ENCODE measurements at regions not wholly inside any gene's neighbourhood (a gene's known extent, or its start where the extent isn't known, plus 50 kb on each side); places are given as distances from the start of the nearest gene placed in this dataset.

GRCh38 chr7:67813621-67814292 lies 817.1 kb downstream of the TYW1 start:
- H2AK5ac ChIP-seq (ENCODE audit: low read depth, low read length): no peak overlapping the region
- dilution Hi-C loops (cut with HindIII; ENCODE audit: low sequenced_read_pairs, unreplicated experiment) (no loop called here), in situ Hi-C loops (cut with MboI; ENCODE audit: low sequenced_read_pairs) (no loop called here), intact Hi-C loops (cut with micrococcal nuclease) (no loop called here)
- TF ChIP-seq NFE2L2 (IDR thresholded peaks at IDR 0.05; ENCODE audit: low read depth, low read length) (no peak), BHLHE40 (IDR thresholded peaks at IDR 0.05; ENCODE audit: low read depth, low read length) (no peak), MXI1 (IDR thresholded peaks at IDR 0.05; ENCODE audit: borderline replicate concordance, low read depth, low read length) (no peak), MAZ (IDR thresholded peaks at IDR 0.05; ENCODE audit: borderline replicate concordance, low read depth, low read length) (no peak), POLR2A (IDR thresholded peaks at IDR 0.05; ENCODE audit: low read depth, low read length) (no peak), CHD1 (IDR thresholded peaks at IDR 0.05; ENCODE audit: low read depth, low read length) (no peak), RAD21 (IDR thresholded peaks at IDR 0.05; ENCODE audit: low read length) (no peak), FOS (IDR thresholded peaks at IDR 0.05; ENCODE audit: low read depth, low read length) (no peak), ELK1 (IDR thresholded peaks at IDR 0.05; ENCODE audit: borderline replicate concordance, low read depth, low read length) (no peak), RCOR1 (IDR thresholded peaks at IDR 0.05; ENCODE audit: insufficient replicate concordance, low read length) (no peak), MAFK (IDR thresholded peaks at IDR 0.05; ENCODE audit: low read depth, low read length) (no peak), CTCF (conservative IDR thresholded peaks at IDR 0.05; ENCODE audit: low read depth, low read length) (no peak), RFX5 (IDR thresholded peaks at IDR 0.05; ENCODE audit: low read depth, low read length) (no peak), USF2 (IDR thresholded peaks at IDR 0.05; ENCODE audit: low read depth, low read length) (no peak), SMC3 (IDR thresholded peaks at IDR 0.05; ENCODE audit: low read depth, low read length) (no peak)
- H3K9me3 ChIP-seq (ENCODE audit: control insufficient read depth, insufficient read depth, low read length): peaks cover 18% of the 10 kb centered on the region
- no peak overlapping the region for H3K23ac ChIP-seq (ENCODE audit: low read depth, low read length)
- no peak overlapping the region for H2BK5ac ChIP-seq (ENCODE audit: low read depth, low read length, poor library complexity, severe bottlenecking)
- CTCF ChIA-PET: no interaction called here
- no peak overlapping the region for H3K56ac ChIP-seq (ENCODE audit: extremely low read depth, insufficient read depth, low read length)
- no peak for ATAC-seq (ENCODE audit: low read depth)
- no peak overlapping the region for H2BK20ac ChIP-seq (ENCODE audit: low read depth, low read length)
- no peaks in the 10 kb centered on the region for H3K27me3 ChIP-seq (ENCODE audit: control insufficient read depth, insufficient read depth, low read length)
- no peak overlapping the region for H3K18ac ChIP-seq (ENCODE audit: low read depth, low read length)
- WGBS, 2 experiments (ENCODE audit: extremely low coverage in 2 of 2, insufficient read length in 1 of 2): 36% methylated on average over 3 of the region's 9 CpGs; no CpG with 5 or more reads in 1 of the 2 experiments
- no peak overlapping the region for H3K4ac ChIP-seq (ENCODE audit: low read depth, low read length)
- no peaks in the 10 kb centered on the region for H3K79me1 ChIP-seq (ENCODE audit: low read depth in 1 of 2, low read length in 2 of 2)
- H2BK15ac ChIP-seq (ENCODE audit: low read depth, low read length): no peak overlapping the region
- H3K36me3 ChIP-seq (ENCODE audit: control insufficient read depth, insufficient read depth, low read length): no peaks in the 10 kb centered on the region
- no peak overlapping the region for H3K4me2 ChIP-seq (ENCODE audit: low read depth, low read length)
- DNase-seq: no peak
- no peak overlapping the region for H4K91ac ChIP-seq (ENCODE audit: insufficient read depth, low read depth, low read length)
- no peaks in the 10 kb centered on the region for H3K9me1 ChIP-seq (ENCODE audit: insufficient read depth, low read length)
- no peak overlapping the region for H3K4me3 ChIP-seq (ENCODE audit: insufficient read depth, low read depth, low read length)
- H2BK120ac ChIP-seq (ENCODE audit: low read depth, low read length): no peak overlapping the region
- H4K5ac ChIP-seq (ENCODE audit: low read depth, low read length): no peak overlapping the region
- BruUV-seq (replicated peaks): no TSS peak
- no peak overlapping the region for H3K27ac ChIP-seq (ENCODE audit: insufficient read depth, low read length)
- POLR2A ChIA-PET (ENCODE audit: unreplicated experiment): no interaction called here
- no peak overlapping the region for H4K8ac ChIP-seq (ENCODE audit: low read depth in 2 of 2, low read length in 2 of 2)
- H3K14ac ChIP-seq (replicated peaks; ENCODE audit: low read depth, low read length): no peak overlapping the region
- H3K9ac ChIP-seq (ENCODE audit: low read depth, low read length): no peak overlapping the region
- H2AFZ ChIP-seq (replicated peaks; ENCODE audit: low read length, poor library complexity): no peak overlapping the region
- no peak overlapping the region for H2AK9ac ChIP-seq (replicated peaks; ENCODE audit: low read depth, low read length, poor library complexity)
- H4K20me1 ChIP-seq (ENCODE audit: insufficient read depth, low read length): no peaks in the 10 kb centered on the region
- no peaks in the 10 kb centered on the region for H3K4me1 ChIP-seq (ENCODE audit: control insufficient read depth, insufficient read depth, low read length)

Data from IMR-90 (cell line).